Gastrocnemius medialis (tissue), 4 donors: ENCODE measurements at regions not wholly inside any gene's neighbourhood (a gene's known extent, or its start where the extent isn't known, plus 50 kb on each side); places are given as distances from the start of the nearest gene placed in this dataset.

ENCODE experiments used
- CTCF ChIP-seq, 5 experiments: fragments of 450-650 bp in 3 of 5; fragments of 200-600 bp in 2 of 5; sonication (generic) in 2 of 5; IDR thresholded peaks in 4 of 5; conservative IDR thresholded peaks in 1 of 5; 1 replicate in 4 of 5; 2 replicates in 1 of 5; pipeline ENCODE4 v1.5.1; 2016 to 2019; ENCODE audit warnings: antibody characterized with exemption in 5 of 5, mild to moderate bottlenecking in 3 of 5, moderate library complexity in 3 of 5
- POLR2A ChIP-seq, 2 donors: fragments of 450-650 bp; IDR thresholded peaks; one replicate each; pipeline ENCODE4 v1.6.1; 2017; ENCODE audit warnings: antibody characterized with exemption in 2 of 2, mild to moderate bottlenecking in 2 of 2, moderate library complexity in 2 of 2

GRCh38 chr6:144559865-144560593 is 274.9 kb downstream of the UTRN start:
- TF ChIP-seq CTCF (IDR thresholded peaks at IDR 0.05 in 4 of 5, conservative IDR thresholded peaks at IDR 0.05 in 1 of 5) (no peak), POLR2A (IDR thresholded peaks at IDR 0.05) (no peak)
